Prostate gland (tissue), 2 donors: ENCODE measurements at regions not wholly inside any gene's neighbourhood (a gene's known extent, or its start where the extent isn't known, plus 50 kb on each side); places are given as distances from the start of the nearest gene placed in this dataset.
"Not testable (repeated sequence)": the region's sequence is repeated elsewhere in the genome, so short reads cannot be mapped to it uniquely, and the experiment has no call there.

ENCODE experiments used
- DNase-seq: peaks from one replicate; pipeline ENCODE4 v3.0.0-alpha.2; 2019; ENCODE audit warnings: low spot score
- H3K27ac ChIP-seq, 2 donors: fragments of 200-600 bp; sonication (generic); 2 replicates each; pipeline ENCODE4 v1.5.1; 2017 to 2019
- H3K27me3 ChIP-seq: fragments of 200-600 bp; sonication (generic); replicated peaks from 2 replicates; pipeline ENCODE4 v1.5.1; 2019; ENCODE audit not compliant: insufficient read depth
- H3K36me3 ChIP-seq, 2 donors: fragments of 200-600 bp; sonication (generic); 1 replicate in 1 of 2; 2 replicates in 1 of 2; pipeline versions ENCODE4 v1.5.1 to v1.8.1; 2017 to 2019
- H3K4me1 ChIP-seq: fragments of 200-600 bp; sonication (generic); replicated peaks from 2 replicates; pipeline ENCODE4 v1.5.1; 2019
- H3K4me3 ChIP-seq, 2 donors: fragments of 200-600 bp; sonication (generic); 2 replicates each; pipeline ENCODE4 v1.5.1; 2017 to 2019
- H3K9me3 ChIP-seq: fragments of 200-600 bp; sonication (generic); 2 replicates; pipeline ENCODE4 v1.5.1; 2017
- CTCF ChIP-seq, 4 experiments: fragments of 200-600 bp in 2 of 4; fragments of 450-650 bp in 2 of 4; sonication (generic) in 2 of 4; IDR thresholded peaks; 1 replicate in 3 of 4; 2 replicates in 1 of 4; pipeline ENCODE4 v1.5.1; 2016 to 2019; ENCODE audit warnings: antibody characterized with exemption in 4 of 4, mild to moderate bottlenecking in 2 of 4, moderate library complexity in 2 of 4
- POLR2A ChIP-seq: fragments of 450-650 bp; IDR thresholded peaks from one replicate; pipeline ENCODE4 v1.6.1; 2016; ENCODE audit warnings: antibody characterized with exemption, mild to moderate bottlenecking
- POLR2AphosphoS5 ChIP-seq: sonication (generic); formaldehyde crosslinking; IDR thresholded peaks from one replicate; pipeline ENCODE4 v1.6.1; 2017; ENCODE audit warnings: antibody characterized with exemption
- WGBS: methylation state at CpG from one replicate; pipeline ENCODE4 v1.1.5; 2018; 5-methylcytosine and 5-hydroxymethylcytosine counted together
- intact Hi-C: fragments of 100-400 bp; cut with DNase I; formaldehyde crosslinking; loops from one replicate; pipeline ENCODE4 v1.14.2; 2022

GRCh38 chr1:95903060-95903459 is 669.0 kb downstream of the RWDD3 start:
- 67% methylated on average over 2 of the region's 2 CpGs for WGBS
- H3K9me3 ChIP-seq = no peaks in the 10 kb centered on the region
- H3K36me3 ChIP-seq = no peaks in the 10 kb centered on the region
- intact Hi-C loops = no loop called here
- no peaks in the 10 kb centered on the region for H3K27me3 ChIP-seq
- H3K4me1 ChIP-seq = no peaks in the 10 kb centered on the region
- peak in 1 of 4 experiments; percentile 7 for TF ChIP-seq CTCF (IDR thresholded peaks at IDR 0.05)
- TF ChIP-seq POLR2AphosphoS5 = no peak
- no peak for DNase-seq
- no peak overlapping the region for H3K4me3 ChIP-seq
- H3K27ac ChIP-seq = no peak overlapping the region

- H3K9me3 ChIP-seq = no peaks in the 10 kb centered on the region
- no peak overlapping the region for H3K4me3 ChIP-seq
- H3K4me1 ChIP-seq = no peaks in the 10 kb centered on the region
- WGBS = 88% methylated on average over 1 of the region's 1 CpG
- intact Hi-C loops = no loop called here
- no peaks in the 10 kb centered on the region for H3K27me3 ChIP-seq
- no peak overlapping the region for H3K27ac ChIP-seq
- TF ChIP-seq POLR2A = no peak
- no peak for TF ChIP-seq POLR2AphosphoS5
- no peak for TF ChIP-seq CTCF (IDR thresholded peaks at IDR 0.05)
- no peaks in the 10 kb centered on the region for H3K36me3 ChIP-seq
- no peak for DNase-seq
Measured at GRCh38 chr1:95905818-95906395, 671.9 kb downstream of the RWDD3 start.

DNA sequence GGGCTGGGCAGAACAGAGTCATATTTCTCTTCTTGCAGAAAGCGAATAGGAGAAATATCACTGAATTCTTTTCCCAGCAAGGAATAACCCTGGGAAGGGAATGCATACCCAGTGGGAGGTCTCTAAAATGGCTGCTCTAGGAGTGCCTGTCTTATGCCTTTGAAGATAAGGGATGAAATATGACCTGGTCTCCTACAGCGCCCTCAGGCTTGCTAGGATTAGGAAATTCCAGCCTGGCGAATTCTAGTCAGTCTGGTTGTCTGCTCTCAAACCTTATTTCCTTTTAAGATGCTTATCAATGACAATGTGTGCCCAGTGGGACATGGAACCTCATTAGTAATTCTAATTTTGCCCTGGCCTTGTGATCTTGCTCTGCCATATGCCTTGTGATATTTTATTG is 677.7 kb downstream of the RWDD3 start:
- intact Hi-C loops, H3K27me3 ChIP-seq, H3K4me3 ChIP-seq, H3K27ac ChIP-seq, DNase-seq, H3K36me3 ChIP-seq, H3K4me1 ChIP-seq, H3K9me3 ChIP-seq: not testable (repeated sequence)
- 80% methylated on average over 3 of the region's 3 CpGs for WGBS

- Histone ChIP-seq H3K4me3 (no peak overlapping the region), H3K27ac (no peak overlapping the region), H3K9me3 (no peaks in the 10 kb centered on the region), H3K27me3 (no peaks in the 10 kb centered on the region), H3K36me3 (no peaks in the 10 kb centered on the region), H3K4me1 (no peaks in the 10 kb centered on the region)
- DNase-seq = no peak
- 15% methylated on average over 1 of the region's 1 CpG for WGBS
- intact Hi-C loops = no loop called here
- TF ChIP-seq POLR2AphosphoS5 = no peak
- TF ChIP-seq CTCF (IDR thresholded peaks at IDR 0.05) = no peak
- no peak for TF ChIP-seq POLR2A
Measured at GRCh38 chr1:95916616-95917015, 682.6 kb downstream of the RWDD3 start.

GRCh38 chr1:95924684-95925083 is 690.7 kb downstream of the RWDD3 start:
- TF ChIP-seq POLR2AphosphoS5 (no peak), CTCF (IDR thresholded peaks at IDR 0.05) (no peak), POLR2A (no peak)
- intact Hi-C loops = no loop called here
- no peak for DNase-seq
- 90% methylated on average over 4 of the region's 4 CpGs for WGBS
- H3K4me1 ChIP-seq = no peaks in the 10 kb centered on the region
- no peaks in the 10 kb centered on the region for H3K27me3 ChIP-seq
- no peaks in the 10 kb centered on the region for H3K36me3 ChIP-seq
- H3K9me3 ChIP-seq = no peaks in the 10 kb centered on the region
- no peak overlapping the region for H3K4me3 ChIP-seq
- no peak overlapping the region for H3K27ac ChIP-seq
